Esophagus squamous epithelium (tissue), 4 donors: ENCODE measurements at regions not wholly inside any gene's neighbourhood (a gene's known extent, or its start where the extent isn't known, plus 50 kb on each side); places are given as distances from the start of the nearest gene placed in this dataset.

Experiments used
- POLR2A ChIP-seq, 4 donors: fragments of 450-650 bp; IDR thresholded peaks; one replicate each; pipeline ENCODE4 v1.6.1; 2017; ENCODE audit warnings: antibody characterized with exemption in 4 of 4, mild to moderate bottlenecking in 4 of 4, moderate library complexity in 3 of 4
- TF ChIP-seq, protein P1 (sequence below), 6 experiments: fragments of 450-650 bp in 4 of 6; fragments of 200-600 bp in 2 of 6; sonication (generic) in 2 of 6; IDR thresholded peaks; one replicate each; pipeline ENCODE4 v1.5.1; 2016 to 2019; ENCODE audit warnings: antibody characterized with exemption in 6 of 6, mild to moderate bottlenecking in 4 of 6, moderate library complexity in 4 of 6

DNA sequence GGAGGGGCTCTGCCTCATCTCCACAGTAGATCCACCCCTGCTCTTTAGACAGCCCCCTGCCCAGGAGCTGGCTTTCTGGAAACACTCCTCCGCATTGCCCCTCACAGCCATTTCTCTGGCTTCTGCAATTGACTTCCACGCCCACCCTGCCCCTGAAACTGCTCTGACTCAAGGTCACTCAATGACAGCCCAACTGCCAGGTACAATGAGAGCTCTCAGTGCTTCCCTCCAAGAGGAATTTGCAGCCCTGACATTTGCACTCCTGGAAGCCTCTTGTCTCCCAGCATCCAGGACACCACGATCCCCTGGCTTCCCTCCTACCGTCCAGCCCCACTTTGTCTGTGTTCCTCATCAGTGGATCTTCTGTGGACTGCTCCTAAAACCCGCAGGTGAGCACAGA, 421.5 kb downstream of the SOX9 start:
- TF ChIP-seq, protein P1, sequence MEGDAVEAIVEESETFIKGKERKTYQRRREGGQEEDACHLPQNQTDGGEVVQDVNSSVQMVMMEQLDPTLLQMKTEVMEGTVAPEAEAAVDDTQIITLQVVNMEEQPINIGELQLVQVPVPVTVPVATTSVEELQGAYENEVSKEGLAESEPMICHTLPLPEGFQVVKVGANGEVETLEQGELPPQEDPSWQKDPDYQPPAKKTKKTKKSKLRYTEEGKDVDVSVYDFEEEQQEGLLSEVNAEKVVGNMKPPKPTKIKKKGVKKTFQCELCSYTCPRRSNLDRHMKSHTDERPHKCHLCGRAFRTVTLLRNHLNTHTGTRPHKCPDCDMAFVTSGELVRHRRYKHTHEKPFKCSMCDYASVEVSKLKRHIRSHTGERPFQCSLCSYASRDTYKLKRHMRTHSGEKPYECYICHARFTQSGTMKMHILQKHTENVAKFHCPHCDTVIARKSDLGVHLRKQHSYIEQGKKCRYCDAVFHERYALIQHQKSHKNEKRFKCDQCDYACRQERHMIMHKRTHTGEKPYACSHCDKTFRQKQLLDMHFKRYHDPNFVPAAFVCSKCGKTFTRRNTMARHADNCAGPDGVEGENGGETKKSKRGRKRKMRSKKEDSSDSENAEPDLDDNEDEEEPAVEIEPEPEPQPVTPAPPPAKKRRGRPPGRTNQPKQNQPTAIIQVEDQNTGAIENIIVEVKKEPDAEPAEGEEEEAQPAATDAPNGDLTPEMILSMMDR (IDR thresholded peaks at IDR 0.05): no peak
- TF ChIP-seq POLR2A (IDR thresholded peaks at IDR 0.05): no peak
